Right lung (tissue), 2 donors: ENCODE measurements at regions not wholly inside any gene's neighbourhood (a gene's known extent, or its start where the extent isn't known, plus 50 kb on each side); places are given as distances from the start of the nearest gene placed in this dataset.

Source experiments
- DNase-seq, 2 donors: peaks; one replicate each; pipeline ENCODE4 v3.0.0-alpha.2; 2013

DNA sequence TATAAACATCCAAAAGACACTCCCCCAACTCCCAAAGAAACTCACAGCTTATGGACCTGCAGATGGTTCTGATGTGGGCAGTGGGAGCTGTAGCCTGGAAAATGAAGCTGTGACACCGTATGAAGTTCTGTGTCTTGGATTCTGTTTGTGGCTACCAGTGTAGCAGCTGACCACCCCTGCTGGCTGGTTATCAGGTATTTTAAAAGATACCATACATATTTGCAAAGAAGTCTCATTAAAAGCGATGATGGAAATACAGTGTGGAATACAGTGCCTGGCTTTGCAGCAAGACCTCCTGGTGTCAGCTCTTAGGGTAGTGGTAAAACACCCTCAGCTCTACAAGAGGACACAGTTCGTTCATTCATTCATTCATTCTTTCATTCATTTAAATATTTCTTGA is 194.3 kb upstream of the PRKCQ start:
- no peak for DNase-seq

DNA sequence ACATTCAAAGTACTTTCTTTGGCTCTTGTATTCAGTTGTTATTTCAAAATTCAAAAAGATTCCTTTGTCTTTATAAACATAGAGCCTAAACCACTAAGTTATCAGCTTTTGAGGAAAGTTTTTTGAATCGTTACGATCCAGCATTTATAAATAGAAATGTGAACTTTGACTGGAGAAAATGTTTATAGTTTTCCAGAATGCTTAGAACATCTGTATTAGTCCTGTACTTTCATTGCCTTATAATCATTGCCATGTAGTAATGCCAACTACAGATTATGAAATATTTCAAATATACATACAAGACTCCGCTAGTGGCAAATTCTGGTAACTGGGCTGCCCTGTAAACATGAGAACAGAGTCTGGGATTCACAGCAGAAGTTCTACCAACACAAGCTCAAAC is 191.3 kb upstream of the PRKCQ start:
- peak in 1 of 2 donors; percentile 51 for DNase-seq

DNA sequence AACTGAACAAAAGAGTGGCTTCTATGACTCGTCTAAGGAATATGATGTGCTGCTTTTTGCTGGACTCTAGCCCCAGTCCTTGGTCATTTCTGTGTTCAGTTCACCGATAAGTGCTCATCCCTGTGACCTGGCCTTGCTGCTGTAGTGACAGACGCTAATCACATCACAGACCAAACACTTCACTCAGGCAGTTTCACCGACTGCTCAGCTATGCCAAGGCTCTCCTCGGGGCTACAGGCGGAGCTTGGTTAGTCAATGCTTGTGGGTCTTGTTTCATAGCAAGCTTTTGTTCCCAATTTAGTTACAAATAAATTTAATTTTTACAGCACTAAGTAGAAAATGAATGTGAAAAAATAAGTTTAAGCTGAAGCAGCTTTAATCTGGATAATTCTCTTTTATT is 190.8 kb upstream of the PRKCQ start:
- peak in 1 of 2 donors; percentile 37 for DNase-seq

DNA sequence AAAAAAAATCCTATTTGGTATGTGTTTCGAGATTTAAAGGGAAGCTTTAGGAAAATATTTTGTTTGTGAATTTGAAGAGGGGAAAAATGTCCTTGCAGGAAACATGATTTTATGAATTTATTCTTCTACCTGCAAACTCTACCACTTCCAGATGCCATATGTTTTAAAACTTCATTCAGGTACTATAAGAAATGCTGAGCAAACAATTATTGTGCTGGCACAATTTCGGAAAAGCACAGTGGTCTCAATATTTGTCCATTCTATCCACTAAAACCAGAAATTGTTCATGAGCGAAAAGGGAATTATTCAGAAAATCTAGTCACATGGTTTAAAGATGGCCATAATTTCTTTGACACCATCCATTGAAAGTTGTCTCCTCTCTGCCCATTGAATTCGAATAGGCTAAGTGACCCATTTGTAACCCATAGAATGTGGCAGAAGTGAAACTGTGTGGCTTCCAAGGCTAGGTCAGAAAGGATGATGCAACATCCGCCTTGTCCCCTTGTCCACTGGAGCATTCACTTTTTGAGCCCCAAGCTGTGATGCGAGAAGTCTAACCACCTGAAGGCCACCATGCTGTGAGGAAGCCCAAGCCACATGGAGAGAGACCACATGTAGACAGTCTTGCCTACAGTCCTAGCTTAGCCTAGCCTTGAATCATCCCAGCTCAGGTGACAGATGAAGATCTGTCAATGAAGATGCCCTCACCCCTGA is 189.8 kb upstream of the PRKCQ start:
- DNase-seq, result no peak

- DNase-seq, result peak in 1 of 2 donors; percentile 63
Observed at GRCh38 chr10:6766131-6766801, 186.2 kb upstream of the PRKCQ start.

DNA sequence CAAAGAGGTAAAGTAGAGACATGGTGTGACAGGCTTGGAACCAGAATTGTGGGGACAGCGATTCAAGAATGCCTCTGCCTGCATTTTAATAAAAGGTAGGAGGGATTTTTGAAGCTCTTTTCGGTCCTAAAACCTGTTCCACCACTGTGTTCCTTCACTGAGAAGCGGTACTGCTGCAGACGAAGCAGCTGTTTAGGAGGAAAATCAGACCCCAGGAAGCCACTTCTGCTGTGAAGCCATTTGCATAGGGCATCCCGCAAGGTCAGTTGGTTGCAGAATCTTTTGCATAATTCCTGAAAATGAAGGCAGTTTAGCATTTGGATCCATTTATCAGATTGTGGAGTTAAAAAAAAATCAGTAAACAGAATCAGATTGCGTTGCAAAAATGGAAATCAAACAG is 183.3 kb upstream of the PRKCQ start:
- DNase-seq, result no peak

DNA sequence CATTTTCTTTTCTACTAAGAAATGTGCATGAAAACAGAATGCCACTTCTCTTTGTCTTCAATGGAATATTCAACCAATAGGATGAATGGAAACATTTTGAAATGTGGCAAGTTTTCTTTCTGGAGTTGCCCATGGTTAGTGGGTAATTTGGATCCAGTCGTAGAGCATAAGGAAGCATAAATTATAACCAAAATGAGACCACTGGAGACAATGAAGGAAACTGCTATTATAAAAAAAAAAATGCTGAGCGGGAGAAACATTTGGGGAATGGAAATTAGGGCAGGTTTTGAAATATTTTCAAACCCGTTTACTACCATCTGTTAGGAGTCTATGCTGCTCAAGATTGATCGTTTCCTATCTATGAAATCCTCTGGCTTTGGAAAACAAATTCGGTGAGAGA is 182.9 kb upstream of the PRKCQ start:
- DNase-seq, result no peak

- no peak for DNase-seq
Observed at GRCh38 chr10:6759961-6760360, 179.9 kb upstream of the PRKCQ start.

DNA sequence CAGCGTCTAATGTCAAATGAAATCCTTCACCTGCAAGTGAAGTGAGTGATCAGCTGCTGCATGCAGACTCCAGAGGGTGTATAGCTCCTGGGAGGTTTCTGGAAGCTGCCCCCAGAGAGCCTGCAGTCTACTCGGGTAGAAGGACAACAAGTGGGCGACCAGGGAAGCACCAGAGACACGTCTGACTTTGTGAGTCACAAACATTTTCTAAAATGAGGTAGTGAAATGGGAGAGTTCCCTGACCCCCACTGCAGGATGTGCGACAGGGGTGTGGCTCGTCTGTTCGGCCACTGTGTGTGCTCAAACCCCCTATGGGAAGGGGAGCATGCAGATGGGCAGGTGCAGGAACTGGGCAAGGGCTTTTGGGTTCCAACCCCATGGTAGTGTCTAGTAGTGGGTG is 177.1 kb upstream of the PRKCQ start:
- DNase-seq, result no peak

DNA sequence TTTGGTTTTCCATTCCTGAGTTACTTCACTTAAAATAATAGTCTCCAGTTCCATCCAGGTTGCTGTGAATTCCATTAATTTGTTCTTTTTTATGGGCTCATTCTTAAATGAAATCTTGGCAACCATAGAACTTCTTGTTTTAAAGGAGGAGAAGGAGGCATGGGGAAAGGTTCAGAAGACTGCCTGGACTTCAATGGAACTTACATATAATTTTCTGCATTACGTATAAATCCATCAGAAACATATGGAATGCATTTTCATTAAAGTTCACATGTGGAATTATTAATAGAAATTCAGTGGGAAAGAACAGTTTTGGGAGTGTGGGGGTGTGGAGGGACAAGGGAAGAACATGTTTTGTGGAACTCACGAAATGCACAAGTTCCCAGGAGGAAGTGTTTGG is 176.6 kb upstream of the PRKCQ start:
- DNase-seq, result no peak

DNA sequence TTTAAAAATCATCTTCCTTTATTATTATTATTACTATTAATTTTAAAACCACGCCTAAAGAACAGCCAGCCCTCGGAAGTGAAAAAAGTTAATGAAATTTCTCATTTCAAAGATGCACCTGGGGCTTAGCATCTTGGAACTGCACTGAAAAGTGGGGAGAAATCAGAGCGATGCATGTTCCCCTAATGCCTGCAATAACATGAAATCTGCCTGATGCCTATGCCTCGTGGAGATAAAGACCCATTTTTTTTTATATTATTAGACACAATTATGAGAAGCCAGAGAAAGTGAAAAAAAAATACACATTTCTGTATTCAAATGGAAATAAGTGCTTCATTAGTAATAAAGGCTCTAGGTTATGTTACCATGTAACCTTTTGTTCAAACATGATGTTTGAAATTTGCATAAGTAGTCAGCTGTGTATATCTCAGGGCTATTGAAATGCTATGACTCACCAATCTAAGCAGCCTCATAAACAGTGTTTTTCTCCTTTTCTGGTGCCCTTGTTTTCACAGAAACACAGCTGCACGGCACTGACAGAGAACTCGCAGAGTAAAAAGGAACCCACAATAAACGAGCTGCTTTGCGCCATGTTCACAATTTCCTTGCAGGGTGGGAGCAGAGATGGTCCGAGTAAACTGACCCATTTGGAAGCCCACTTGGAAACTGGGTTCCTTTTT is 175.8 kb upstream of the PRKCQ start:
- DNase-seq, result no peak

GRCh38 chr10:6753644-6754043 is 173.6 kb upstream of the PRKCQ start:
- DNase-seq, result no peak

DNA sequence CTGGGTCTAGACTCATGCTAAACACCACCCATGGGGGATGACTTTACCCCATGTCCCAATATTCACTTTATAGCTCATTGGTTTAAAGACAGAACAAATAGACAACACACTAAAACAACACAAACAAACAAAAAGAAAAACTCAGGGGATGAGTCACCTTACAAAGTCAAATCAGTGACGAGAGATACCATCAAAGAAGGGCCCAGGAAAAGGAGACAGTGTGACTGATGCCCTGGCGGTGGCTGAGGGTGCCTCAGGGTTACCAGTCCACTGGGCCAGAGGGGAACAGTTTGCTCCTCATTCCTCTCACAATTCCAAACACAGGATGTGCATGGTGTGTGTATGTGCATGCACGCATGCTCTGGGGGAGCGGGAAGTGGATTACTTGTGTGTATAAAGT is 171.3 kb upstream of the PRKCQ start:
- no peak for DNase-seq

GRCh38 chr10:6748981-6749635 is 169.0 kb upstream of the PRKCQ start:
- no peak for DNase-seq

GRCh38 chr10:6748029-6748428 is 168.0 kb upstream of the PRKCQ start:
- DNase-seq, result no peak

GRCh38 chr10:6746782-6747181 is 166.7 kb upstream of the PRKCQ start:
- no peak for DNase-seq

DNA sequence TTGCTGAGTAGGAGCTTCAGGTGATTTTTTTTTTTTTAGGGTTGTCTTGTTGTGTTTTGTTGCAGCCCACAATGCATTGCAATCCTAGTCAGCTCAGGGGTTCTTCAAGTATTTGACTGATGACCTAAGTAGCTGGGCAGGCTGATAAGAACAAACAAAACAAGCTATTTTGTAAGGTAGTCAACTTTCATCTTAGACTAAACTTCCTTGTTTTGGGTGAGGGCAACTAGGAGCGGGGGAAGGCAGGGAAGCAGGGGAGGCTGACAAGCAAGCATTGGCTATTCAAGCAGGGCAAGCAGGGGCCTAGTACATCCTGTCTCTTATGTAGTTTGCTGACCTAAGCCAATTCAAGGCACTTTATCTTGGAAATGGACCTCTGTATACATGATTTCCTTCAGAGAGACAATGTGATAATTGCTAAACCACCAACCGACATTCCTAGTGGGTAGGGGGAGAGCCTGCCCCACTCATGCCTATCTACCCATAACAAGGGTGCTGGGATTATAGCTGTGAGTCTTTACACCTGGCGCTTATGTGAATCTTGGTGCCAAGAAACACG is 163.3 kb upstream of the PRKCQ start:
- DNase-seq, result no peak

DNA sequence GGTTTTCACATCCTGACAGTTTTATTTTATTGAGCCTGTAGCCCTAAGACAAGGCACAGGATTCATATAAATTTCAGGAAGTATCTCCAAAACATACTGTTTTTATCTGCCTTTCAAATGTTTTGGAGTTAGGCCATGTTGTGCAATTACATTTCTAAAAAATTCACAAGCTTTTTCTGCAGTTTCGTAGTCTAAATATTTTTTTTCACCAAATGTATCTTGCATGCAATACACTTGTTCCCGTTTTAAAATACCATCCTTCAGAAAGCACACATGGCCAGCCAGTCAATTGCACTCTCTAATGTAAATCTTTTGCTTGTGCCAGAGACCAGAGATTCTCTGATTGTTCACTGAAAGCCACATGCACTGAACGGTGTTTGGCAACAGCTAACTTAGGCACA is 161.5 kb upstream of the PRKCQ start:
- no peak for DNase-seq

DNA sequence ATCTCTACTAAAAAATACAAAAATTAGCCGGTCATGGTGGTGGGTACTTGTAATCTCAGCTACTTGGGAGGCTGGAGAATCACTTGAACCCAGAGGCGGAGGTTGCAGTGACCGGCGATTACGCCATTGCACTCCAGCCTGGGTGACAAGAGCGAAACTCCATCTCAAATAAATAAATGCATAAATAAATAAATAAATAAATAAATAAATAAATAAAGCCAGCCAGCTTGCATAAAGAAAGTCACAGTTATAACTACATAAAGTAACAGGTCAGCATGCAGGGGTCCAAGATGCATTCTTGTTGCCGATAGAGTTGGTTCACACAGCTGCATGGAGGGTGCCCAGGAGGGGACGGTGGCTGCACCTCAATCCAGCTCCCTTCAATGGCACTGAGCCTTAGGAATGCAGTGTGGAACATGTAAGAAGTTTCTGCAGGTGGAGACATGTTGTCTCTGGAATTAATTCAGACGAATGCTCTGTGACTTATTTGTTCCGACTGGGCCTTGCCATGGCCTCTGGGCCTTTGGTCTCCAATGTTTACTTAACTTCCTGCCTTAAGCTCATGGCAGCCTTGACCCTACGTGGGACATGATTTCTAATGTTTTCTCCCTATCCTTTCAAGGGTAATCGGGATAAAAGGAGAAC is 159.6 kb upstream of the PRKCQ start:
- DNase-seq, result no peak

- DNase-seq, result no peak
Observed at GRCh38 chr10:6738112-6738768, 158.2 kb upstream of the PRKCQ start.

- no peak for DNase-seq
Observed at GRCh38 chr10:6737758-6738111, 157.7 kb upstream of the PRKCQ start.
